HG03025 (cell line): ENCODE measurements at regions not wholly inside any gene's neighbourhood (a gene's known extent, or its start where the extent isn't known, plus 50 kb on each side); places are given as distances from the start of the nearest gene placed in this dataset.
"Not testable (repeated sequence)": the region's sequence is repeated elsewhere in the genome, so short reads cannot be mapped to it uniquely, and the experiment has no call there.

Source experiments
- ATAC-seq: cut with Tn5 transposase; IDR thresholded peaks from one replicate; pipeline ENCODE4 v1.9.1; 2021; ENCODE audit warnings: mild to moderate bottlenecking, moderate library complexity; ENCODE audit not compliant: unreplicated experiment, low FRiP score

DNA sequence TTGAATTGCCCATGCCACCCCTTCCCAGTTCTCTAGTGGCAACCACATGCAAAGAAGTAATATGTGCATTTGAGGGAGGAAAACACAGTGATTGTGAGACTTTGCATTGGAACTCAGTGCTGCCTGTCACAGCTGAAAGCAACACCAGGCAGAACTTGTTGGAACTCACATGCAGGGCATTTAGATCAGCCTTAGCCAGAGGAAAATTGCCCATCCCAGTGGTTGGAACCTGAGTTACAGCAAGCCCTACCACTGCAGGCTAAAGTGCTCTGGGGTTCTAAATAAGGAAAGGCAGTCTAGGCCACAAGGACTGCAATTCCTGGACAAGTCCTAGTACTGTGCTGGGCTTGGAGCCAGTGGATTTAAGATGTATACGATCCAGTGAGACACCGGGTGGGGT is 245.3 kb upstream of the UFL1 start:
- no peak for ATAC-seq

DNA sequence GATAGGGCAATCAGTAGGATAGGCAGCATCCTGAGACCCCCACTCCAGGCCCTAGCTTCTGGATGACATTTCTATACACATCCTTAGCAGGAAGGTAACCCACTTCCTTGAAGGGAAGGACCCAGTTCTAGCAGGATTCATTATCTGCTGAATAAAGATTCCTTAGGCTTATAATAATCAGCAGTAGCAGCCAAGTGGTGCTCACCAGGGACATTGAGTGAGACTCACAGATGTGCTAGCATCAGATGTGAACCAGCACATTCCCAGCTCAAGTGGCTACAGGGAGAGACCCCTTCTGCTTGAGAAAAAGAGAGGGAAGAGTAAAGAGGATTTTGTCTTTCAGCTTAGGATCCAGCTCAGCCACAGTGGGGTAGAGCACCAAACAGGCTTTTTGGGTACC is 244.8 kb upstream of the UFL1 start:
- ATAC-seq, result no peak

DNA sequence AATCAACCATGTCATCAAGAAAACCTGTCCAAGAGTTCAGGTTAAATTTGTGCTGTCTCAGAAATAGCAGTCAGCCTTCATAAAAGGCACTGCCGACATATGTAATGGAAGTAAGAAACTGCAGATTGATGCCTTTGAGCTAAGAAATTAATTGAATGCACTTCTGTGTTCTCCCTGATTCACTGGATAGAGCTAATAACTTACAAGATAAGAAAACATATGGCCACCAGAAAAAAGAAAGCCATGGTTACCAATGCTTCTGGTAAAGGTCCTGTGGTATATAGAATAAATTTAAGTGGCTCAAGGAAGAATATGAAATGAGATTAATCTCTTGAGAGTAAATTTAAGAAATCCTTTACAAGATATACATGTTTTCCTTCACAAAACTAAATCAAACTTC is 242.5 kb upstream of the UFL1 start:
- ATAC-seq, result no peak

DNA sequence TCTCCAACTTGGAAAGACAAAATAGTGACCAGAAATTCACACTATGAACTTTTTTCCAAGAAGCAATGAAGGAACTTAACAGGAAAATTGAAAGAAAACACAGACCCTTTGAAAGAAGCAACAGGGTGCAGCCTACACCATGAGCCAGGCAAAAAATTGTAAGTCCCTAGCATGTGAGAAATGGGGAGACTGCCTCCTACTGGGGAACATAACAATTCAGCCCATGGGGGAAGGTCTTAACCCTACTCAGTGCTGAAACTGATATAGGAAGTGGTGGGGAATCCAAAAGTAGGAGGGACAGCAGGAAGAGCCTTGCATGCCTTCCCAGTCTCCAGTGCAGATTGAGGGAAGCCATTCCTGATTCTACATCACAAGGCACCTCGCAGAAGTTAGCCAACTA is 235.1 kb upstream of the UFL1 start:
- no peak for ATAC-seq

DNA sequence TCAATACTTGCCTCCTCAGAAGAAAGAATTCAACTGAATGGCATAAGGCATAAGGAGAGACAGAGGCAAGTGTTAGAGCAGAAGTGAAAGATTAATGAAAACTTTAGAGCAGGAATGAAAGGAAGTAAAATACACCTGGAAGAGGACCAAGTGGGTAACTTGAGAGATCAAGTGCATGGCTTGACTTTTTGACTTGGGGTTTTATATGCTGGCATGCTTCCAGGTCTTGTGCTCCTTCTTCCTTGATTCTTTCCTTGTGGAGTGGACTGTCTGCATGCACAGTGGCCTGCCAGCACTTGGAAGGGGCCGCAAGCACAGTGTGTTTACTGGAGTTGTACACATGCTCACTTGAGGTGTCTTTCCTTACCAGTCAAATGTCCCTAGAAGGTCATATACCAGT is 222.1 kb upstream of the UFL1 start:
- no peak for ATAC-seq

DNA sequence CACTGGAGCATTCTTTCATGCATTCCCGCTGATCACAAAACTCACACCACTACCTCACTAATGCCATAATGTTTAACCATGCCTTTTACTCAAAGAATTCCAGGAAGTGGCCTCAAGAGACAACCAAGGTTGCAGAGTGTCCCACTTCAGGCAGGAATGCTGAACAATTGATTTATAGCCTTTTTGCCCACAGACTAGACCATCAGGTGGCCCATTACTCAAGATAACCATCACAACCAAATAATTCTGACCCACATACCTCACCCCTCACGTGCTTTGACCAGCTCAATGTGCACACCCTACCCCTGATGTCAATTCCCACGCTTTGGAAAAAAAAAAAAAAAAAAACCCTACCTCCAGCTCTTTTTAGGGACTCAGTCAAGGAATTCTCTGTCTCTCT is 220.6 kb upstream of the UFL1 start:
- ATAC-seq, result no peak

DNA sequence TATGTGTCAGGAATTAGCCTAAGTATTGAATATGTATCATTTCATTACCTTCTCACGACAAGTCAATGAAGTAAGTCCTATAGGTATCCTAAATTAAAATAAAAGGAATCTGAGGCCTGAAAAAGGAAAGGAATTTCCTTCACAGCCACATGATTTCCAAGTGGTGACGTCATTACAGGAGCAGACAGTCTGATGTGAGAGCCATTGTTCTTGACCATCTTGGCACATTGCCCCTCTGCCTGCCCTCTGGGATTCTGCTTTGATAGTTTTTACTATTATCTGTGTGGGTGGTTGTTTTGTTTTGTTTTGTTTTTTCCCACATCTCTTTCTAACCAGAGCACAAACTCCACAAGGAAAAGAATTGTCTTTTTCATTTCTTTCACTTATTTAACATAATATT is 219.8 kb upstream of the UFL1 start:
- no peak for ATAC-seq

DNA sequence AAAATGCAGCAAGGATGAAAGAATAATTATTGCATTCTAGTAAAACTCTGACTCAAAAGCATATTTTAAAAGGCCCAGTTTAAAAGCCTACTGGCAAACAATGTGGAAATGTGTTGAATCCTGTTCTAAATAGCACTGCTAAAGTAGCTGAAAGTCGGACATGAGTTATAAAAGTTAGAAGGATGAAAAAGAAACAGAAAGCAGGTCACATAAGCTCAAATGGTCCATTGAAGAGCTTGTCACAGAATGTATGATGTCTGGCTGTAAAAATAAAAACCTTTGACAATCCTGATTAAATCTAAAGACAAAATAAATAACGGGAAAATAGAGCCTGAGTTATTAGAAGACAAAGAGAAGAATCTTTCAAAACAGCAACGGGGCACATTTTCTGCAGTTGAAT is 218.6 kb upstream of the UFL1 start:
- no peak for ATAC-seq

DNA sequence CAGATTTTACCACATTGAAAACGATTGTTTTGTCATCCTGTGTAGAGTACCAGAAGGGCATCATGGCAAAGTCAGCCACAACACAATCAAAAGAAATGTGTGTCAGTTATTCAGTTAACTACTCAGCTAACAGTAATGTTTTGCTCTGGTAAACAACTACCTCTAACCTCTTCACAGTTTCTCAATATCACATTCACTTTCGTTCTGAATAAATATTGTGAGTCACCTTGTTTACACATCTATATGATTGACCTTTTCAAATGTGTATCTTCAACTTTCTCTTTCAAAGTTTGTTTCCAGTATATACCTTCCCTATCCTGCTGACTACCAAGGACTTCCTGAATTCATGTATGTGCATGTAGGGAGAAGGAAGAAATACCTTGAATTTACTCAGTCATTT is 216.6 kb upstream of the UFL1 start:
- ATAC-seq, result peak; percentile 78

DNA sequence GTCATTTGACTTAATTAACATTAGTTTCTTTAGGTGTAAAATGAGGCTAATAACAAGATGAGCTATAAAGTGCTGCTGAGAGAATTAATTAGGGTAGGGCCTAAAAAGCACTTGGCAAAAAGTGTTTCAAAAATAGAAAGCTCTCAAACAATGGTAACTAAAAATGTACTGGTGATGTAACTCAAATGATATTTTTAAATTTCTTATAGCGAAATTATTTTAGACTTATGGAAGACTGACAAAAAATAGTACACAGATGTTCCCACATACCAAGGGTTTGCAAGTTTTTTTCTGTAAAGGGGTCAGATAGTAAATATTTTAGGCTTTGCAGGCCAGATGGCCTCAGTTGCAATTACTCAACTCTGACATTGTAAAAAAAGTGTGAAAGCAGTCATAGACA is 190.7 kb upstream of the UFL1 start:
- no peak for ATAC-seq

DNA sequence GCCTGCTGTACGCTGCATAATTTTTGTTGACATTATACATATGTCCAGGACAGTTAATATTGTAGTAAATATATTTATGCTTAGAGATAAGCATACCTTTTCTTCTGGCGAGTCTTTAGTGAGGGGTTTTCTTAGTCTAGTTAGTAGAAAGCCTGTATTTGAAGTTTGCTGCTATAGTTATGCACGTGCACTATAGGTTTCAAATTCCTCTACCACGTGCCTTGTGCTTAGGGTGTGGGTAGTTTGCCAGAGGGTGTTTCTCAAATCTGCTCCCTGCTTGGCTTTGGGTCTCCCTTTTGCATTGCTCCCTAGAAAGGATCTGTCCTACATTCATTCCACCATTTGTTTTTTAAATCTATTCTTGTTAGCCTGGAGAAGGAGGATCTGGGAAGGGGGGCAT is 181.4 kb upstream of the UFL1 start:
- ATAC-seq, result no peak

DNA sequence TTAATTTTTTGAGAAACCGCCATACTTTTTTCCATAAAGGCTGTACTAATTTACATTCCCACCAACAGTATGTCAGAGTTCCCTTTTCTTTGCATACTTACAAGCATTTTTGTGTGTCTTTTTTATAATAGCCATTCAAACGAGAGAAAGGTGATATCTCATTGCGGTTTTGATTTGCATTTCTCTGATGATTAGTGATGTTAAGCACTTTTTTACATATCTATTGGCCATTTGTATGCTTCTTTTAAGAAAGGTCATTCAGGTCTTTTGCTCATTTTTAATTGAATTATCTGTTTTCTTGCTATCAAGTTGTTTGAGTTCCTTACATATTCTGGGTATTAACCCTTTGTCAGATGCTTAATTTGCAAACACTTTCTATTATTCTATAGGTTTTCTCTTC is 176.1 kb upstream of the UFL1 start:
- no peak for ATAC-seq

DNA sequence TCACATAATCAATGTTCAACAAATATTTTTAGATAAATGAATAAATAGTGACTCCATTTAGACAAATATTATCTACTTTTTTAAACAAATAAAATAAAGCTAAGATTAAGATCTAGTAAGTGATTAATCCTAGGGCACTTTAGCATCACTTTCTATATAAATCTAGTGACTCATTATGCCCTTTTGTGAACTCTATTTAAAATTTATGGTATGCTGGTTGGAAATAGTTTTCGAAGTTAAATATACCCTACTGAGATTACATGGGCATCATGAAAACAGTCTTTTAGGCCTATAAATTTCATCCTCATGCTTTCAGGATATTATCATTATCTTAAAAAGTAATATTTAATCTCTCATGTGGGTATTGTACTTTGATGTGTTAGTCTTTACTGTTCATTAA is 140.4 kb upstream of the UFL1 start:
- no peak for ATAC-seq

DNA sequence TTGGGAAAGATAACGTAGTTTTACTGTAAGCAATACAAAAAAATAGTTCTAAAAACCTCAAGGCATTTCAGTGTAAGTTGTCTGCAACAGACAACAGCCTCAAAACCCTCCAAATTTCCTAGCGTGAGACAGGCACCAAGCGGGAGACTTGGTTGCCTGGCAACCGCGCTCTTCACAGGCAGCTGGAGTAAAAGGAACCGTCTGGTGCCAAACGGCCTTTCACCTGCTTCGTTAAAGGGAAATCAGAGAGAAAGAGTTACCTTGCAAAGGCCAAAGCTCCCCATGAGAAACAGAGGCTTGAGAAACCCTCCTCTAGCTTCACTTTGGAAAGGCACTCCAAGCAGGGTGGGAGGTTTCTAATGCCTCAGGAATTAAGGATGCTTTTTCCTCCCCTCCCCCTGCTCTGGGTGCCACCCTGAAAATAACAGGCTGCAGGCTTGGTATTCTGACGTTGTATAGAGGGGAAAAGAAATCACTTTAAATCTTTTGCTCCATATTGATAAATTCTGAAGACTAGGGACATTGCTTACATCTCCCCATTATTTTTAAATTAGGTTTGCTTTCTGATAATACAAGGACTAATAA is 129.7 kb upstream of the UFL1 start:
- no peak for ATAC-seq

DNA sequence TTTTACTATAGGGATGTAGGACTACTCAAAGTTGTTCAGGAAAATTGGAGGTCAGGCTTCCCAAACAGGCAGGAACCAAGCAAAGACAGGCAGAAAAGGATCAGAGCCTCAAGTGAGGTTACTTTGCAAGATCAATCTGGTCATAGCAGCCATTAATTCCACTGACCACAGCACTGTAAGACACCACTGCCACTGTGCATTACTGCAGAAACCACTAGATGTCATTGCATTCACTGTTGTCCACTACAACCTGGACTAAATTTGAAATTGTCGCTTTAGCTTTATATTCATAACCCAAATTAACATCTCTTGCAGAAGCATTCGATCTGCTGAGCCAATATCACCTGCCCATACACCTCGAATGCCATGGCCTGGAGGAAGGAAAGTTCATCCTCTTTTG is 126.9 kb upstream of the UFL1 start:
- no peak for ATAC-seq

DNA sequence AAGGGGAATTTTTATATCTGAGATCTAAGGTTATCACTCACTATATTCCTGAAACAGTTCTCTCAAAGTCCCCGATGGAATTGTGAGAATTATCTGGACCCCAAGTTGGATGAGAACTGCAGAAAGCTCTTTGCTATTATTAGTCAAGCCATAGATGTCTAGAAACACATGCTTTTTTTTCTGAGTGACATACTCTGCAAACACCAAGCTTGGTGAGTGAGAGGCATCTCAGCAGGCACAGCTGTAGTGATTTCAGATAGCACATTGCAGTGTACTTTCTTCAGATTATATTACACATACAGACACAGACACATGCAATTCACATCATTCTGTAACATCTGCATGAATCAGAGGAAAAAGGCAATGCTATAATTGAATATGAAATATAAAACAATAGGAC is 111.1 kb upstream of the UFL1 start:
- ATAC-seq, result no peak

DNA sequence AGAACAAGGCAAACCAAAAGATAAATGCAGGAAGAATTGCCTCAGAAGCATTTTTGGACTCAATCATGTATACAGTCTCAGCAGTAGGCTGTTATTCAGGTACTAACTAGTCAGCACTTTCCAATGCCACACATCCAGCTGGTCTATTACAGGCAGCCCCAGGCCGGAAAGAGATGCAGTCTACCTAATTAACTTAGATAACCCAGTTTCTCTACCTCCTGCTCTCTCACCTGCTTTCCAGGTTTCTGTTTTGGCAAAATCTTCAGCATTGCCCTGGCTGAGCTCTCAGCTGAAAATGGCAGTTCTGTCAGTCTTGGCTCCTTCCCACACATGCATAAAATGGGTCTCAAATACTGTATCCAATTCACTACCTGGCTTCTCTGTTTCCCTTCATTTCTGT is 101.3 kb upstream of the UFL1 start:
- ATAC-seq, result no peak

DNA sequence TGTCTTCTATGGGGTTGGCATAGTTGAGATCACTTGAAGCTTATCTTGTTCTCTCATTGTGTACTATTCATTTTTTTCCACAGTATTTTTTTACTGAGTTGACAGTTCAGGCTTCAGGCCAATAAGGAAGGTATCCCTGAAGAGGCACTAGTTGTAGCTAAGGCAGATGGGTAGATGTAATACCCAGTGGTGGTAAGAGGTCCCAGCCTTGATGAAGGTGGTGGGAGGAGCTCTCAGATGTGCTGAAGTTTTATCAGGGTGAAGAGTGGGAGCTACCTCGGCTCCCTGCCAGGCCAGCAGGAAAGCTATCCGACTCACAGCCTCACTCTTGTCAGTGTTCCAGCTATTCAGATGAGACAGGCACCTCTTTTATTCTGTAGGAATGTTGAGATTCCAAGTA is 87.7 kb upstream of the UFL1 start:
- ATAC-seq, result no peak

DNA sequence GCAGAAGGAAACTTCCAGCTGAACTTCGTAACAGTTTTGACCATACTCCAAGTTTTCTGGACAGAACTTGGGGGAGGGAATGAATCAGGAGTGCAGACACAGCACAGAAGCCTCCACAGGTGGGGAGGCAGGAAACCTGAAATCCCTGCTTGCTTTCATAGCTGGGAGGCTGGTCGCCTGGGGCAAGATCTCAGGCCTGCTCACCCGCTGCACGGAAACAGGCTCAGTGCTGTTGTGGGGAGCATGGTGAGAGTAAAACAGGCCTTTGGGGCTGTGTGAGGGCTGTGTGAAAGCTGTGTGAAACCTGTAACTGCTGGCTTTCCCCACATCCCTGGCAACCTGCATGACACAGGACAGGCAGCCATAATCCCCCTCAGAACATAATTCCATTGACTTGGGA is 85.2 kb upstream of the UFL1 start:
- ATAC-seq, result no peak

DNA sequence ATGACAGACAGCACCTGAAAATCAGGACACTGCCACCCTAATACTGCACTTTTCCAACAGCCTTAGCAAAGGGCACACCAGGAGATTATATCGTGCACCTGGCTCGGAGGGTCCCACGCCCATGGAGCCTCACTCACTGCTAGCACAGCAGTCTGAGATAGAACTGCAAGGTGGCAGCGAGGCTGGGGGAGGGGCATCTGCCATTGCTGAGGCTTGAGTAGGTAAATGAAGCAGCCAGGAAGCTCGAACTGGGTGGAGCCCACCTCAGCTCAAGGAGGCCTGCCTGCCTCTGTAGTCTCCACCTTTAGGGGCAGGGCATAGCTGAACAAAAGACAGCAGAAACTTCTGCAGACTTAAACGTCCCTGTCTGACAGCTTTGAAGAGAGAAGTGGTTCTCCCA is 84.4 kb upstream of the UFL1 start:
- ATAC-seq, result not testable (repeated sequence)

DNA sequence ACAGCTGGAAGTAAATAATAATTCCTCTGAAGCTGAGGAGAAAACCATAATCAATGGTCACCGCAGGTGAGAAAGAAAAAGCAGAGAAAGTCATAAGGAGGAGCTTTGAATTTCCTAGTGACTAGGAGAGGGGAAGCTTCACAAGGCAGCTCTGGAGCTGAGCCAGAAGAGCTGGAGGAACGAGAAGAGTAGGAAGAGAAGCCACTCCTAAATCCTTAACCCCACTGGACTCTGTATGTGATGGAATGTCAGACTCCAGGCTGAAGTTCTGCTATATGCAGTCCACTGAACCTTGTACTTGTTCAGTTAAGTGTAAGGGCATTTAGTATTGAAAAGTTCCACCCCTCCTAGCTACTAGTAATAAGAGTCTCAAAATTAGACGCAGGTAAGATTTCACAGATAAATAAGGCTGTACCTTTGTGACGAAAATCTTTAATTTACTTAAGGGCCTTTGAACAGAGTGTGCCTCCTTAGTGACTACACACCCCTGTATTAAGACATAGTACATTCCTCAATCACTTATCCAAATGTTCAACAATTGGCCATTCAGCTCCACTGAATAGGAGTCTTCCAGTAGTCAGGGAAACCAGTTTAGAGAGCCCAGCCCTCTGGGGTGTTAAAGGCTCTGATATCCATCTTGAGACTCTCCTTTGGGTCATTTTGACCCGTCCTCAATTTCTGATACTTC is 71.4 kb upstream of the UFL1 start:
- ATAC-seq, result no peak

DNA sequence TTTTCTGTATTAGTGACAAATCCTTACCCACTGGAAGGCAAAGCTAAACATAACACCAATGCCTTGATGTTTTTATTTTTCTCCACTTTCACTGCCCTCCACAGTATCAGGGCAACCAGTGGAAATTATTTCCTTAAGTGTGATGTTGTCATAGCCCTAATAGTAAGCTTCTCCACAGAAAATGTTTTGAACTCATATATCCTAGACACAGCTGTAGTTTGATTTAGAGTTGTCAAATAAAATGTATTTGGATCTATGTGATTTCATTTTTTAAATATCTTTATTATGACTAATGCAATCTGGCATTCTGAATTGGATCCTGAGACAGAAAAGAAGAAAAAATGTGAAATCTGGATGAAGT is 70.9 kb upstream of the UFL1 start:
- ATAC-seq, result no peak

DNA sequence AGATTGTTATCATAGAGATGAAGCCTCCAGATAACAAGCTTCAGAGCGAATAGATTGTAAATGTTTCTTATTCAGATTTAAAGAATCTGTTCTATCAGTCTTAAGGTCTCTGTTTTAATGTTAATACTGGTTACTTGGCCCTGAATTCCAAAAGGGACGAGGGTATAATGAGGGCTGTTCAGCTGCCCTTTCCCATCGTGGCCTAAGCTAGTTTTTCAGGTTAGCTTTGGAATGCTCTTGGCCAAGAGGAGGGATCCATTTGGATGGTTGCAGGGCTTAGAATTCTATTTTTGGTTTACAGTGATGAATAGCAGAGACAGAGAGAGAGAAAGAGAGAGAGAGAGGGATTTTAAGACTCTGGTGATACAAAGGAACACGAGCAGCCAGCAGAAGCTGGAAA is 62.8 kb upstream of the UFL1 start:
- no peak for ATAC-seq
